ENCODE measurements at regions not wholly inside any gene's neighbourhood (a gene's known extent, or its start where the extent isn't known, plus 50 kb on each side); places are given as distances from the start of the nearest gene placed in this dataset.

- peak overlapping the region; percentile 9 to 46 (median 42) for H3K4me3 ChIP-seq
- no peaks in the 10 kb centered on the region for H3K27me3 ChIP-seq
- H3K27ac ChIP-seq: peak overlapping the region; percentile 81 to 84 (median 82)
- peaks cover 0 to 71% (median 46%) of the 10 kb centered on the region in 4 donors for H3K4me1 ChIP-seq
- DNase-seq: no peak
- peak; percentile 31 to 59 (median 38) for TF ChIP-seq POLR2AphosphoS5 (IDR thresholded peaks at IDR 0.05)
- TF ChIP-seq POLR2A (IDR thresholded peaks at IDR 0.05): no peak
- intact Hi-C loops (cut with DNase I): loop anchor here (1.0 to 10.0 kb wide), 2 partner anchors 39 to 328 kb away; no protein-coding TSS in a partner anchor
- WGBS, 2 donors: 38 to 56% methylated on average over 8 of the region's 8 CpGs
- H3K9me3 ChIP-seq: no peaks in the 10 kb centered on the region
- no peaks in the 10 kb centered on the region for H3K36me3 ChIP-seq
Observed at GRCh38 chr6:56692523-56693245, 50.0 kb upstream of the DST start.
